ENCODE measurements at regions not wholly inside any gene's neighbourhood (a gene's known extent, or its start where the extent isn't known, plus 50 kb on each side); places are given as distances from the start of the nearest gene placed in this dataset.

GRCh38 chr18:10264260-10264659 is 190.2 kb upstream of the APCDD1 start:
- no TSS peak for BruUV-seq (replicated peaks)
- Histone ChIP-seq H3K27me3 (ENCODE audit: insufficient read depth, low read length) (peaks cover 4% of the 10 kb centered on the region; the same call in 1 of the 2 replicates), H3K9ac (ENCODE audit: low read length) (no peak overlapping the region), H3K9me2 (ENCODE audit: insufficient read depth) (no peaks in the 10 kb centered on the region), H3K4me2 (ENCODE audit: low read length) (no peak overlapping the region), H4K20me1 (ENCODE audit: insufficient read depth) (no peaks in the 10 kb centered on the region), H3K9me3 (ENCODE audit: control insufficient read depth in 1 of 2, insufficient read depth in 1 of 2, low read depth in 1 of 2, low read length in 2 of 2) (no peaks in the 10 kb centered on the region), H2AFZ (ENCODE audit: low read depth, low read length, poor library complexity, severe bottlenecking) (no peak overlapping the region), H3K36me3 (ENCODE audit: control insufficient read depth in 1 of 2, insufficient read depth in 2 of 2, low read length in 2 of 2) (no peaks in the 10 kb centered on the region), H3K79me2 (ENCODE audit: insufficient read depth, low read length) (no peaks in the 10 kb centered on the region), H3K27ac (ENCODE audit: low read depth, low read length) (no peak overlapping the region), H3K4me1 (ENCODE audit: control insufficient read depth in 1 of 2, insufficient read depth in 2 of 2, low read length in 2 of 2) (no peaks in the 10 kb centered on the region), H3K4me3 (replicated peaks in 1 of 2; ENCODE audit: low read depth in 1 of 2, low read length in 2 of 2) (no peak overlapping the region)
- ATAC-seq = no peak
- ChIA-PET CTCF (no interaction called here), RAD21 (ENCODE audit: low non-redundant PET in 1 of 2, low total read pairs in 2 of 2, uncharacterized antibody in 2 of 2, unreplicated experiment in 2 of 2) (no interaction called here), POLR2A (no interaction called here)
- intact Hi-C loops (cut with micrococcal nuclease) = no loop called here
- no peak for DNase-seq (ENCODE audit: low read depth, low spot score)
- no peak for TF ChIP-seq CBX3 (IDR thresholded peaks at IDR 0.05; ENCODE audit: low read depth)

GRCh38 chr18:10265560-10266333 is 188.7 kb upstream of the APCDD1 start:
- ChIA-PET POLR2A (no interaction called here), CTCF (no interaction called here), RAD21 (ENCODE audit: low non-redundant PET in 1 of 2, low total read pairs in 2 of 2, uncharacterized antibody in 2 of 2, unreplicated experiment in 2 of 2) (no interaction called here)
- Histone ChIP-seq H2AFZ (ENCODE audit: low read depth, low read length, poor library complexity, severe bottlenecking) (no peak overlapping the region), H3K79me2 (ENCODE audit: insufficient read depth, low read length) (no peaks in the 10 kb centered on the region), H4K20me1 (ENCODE audit: insufficient read depth) (no peaks in the 10 kb centered on the region), H3K27me3 (ENCODE audit: insufficient read depth, low read length) (0 out of 2 replicates have a peak, but pooled peaks cover 3% of the 10 kb centered on the region), H3K27ac (ENCODE audit: low read depth, low read length) (no peak overlapping the region), H3K4me1 (ENCODE audit: control insufficient read depth in 1 of 2, insufficient read depth in 2 of 2, low read length in 2 of 2) (no peaks in the 10 kb centered on the region), H3K9me3 (ENCODE audit: control insufficient read depth in 1 of 2, insufficient read depth in 1 of 2, low read depth in 1 of 2, low read length in 2 of 2) (no peaks in the 10 kb centered on the region), H3K4me2 (ENCODE audit: low read length) (no peak overlapping the region), H3K9ac (ENCODE audit: low read length) (no peak overlapping the region), H3K36me3 (ENCODE audit: control insufficient read depth in 1 of 2, insufficient read depth in 2 of 2, low read length in 2 of 2) (no peaks in the 10 kb centered on the region), H3K9me2 (ENCODE audit: insufficient read depth) (no peaks in the 10 kb centered on the region), H3K4me3 (replicated peaks in 1 of 2; ENCODE audit: low read depth in 1 of 2, low read length in 2 of 2) (no peak overlapping the region)
- no TSS peak for BruUV-seq (replicated peaks)
- DNase-seq (ENCODE audit: low read depth, low spot score) (no peak), ATAC-seq (no peak)
- intact Hi-C loops (cut with micrococcal nuclease) = no loop called here
- TF ChIP-seq CEBPB (IDR thresholded peaks at IDR 0.05; ENCODE audit: low read depth) (no peak), ZBTB33 (IDR thresholded peaks at IDR 0.05; ENCODE audit: extremely low read depth, insufficient replicate concordance, low read length) (no peak), TCF7L2 (IDR thresholded peaks at IDR 0.05; ENCODE audit: borderline replicate concordance, extremely low read depth, insufficient read depth, insufficient read length) (no peak), SRF (IDR thresholded peaks at IDR 0.05; ENCODE audit: low read depth) (no peak), SIN3A (IDR thresholded peaks at IDR 0.05; ENCODE audit: low read depth) (no peak), YY1 (IDR thresholded peaks at IDR 0.05; ENCODE audit: extremely low read depth, insufficient replicate concordance, low read depth, low read length) (no peak), REST (IDR thresholded peaks at IDR 0.05; ENCODE audit: low read depth) (no peak), POLR2A (IDR thresholded peaks at IDR 0.05; ENCODE audit: borderline replicate concordance, extremely low read depth, insufficient read depth, insufficient read length) (no peak), SP1 (IDR thresholded peaks at IDR 0.05; ENCODE audit: low read depth) (no peak), CBX3 (IDR thresholded peaks at IDR 0.05; ENCODE audit: low read depth) (no peak), ELF1 (IDR thresholded peaks at IDR 0.05; ENCODE audit: borderline replicate concordance, low read depth) (no peak), JUND (IDR thresholded peaks at IDR 0.05) (no peak), EZH2phosphoT487 (IDR thresholded peaks at IDR 0.05; ENCODE audit: borderline replicate concordance) (no peak), ATF3 (IDR thresholded peaks at IDR 0.05) (no peak), EGR1 (IDR thresholded peaks at IDR 0.05; ENCODE audit: low read depth) (no peak)

Data from HCT116 (cell line).